HL-60 (cell line): ENCODE measurements at regions not wholly inside any gene's neighbourhood (a gene's known extent, or its start where the extent isn't known, plus 50 kb on each side); places are given as distances from the start of the nearest gene placed in this dataset.
A peak's percentile ranks its signal among the peaks of the same experiment; 100 is the strongest.

Experiments
- DNase-seq, 2 experiments: peaks; one replicate each; pipeline ENCODE4 v3.0.0-alpha.2; 2010 to 2020; ENCODE audit warnings: low read depth in 1 of 2, low spot score in 1 of 2
- H3K27ac ChIP-seq: fragments of 250-450 bp; sonication (Bioruptor Pico); replicated peaks from 2 replicates; pipeline ENCODE4 v1.5.1; 2020; ENCODE audit warnings: mild to moderate bottlenecking, moderate library complexity
- H3K27me3 ChIP-seq: fragments of 250-450 bp; sonication (Bioruptor Pico); 2 replicates; pipeline ENCODE4 v1.5.1; 2021; ENCODE audit warnings: mild to moderate bottlenecking, moderate library complexity; ENCODE audit not compliant: insufficient read depth, poor library complexity, severe bottlenecking
- H3K4me3 ChIP-seq: replicated peaks from 2 replicates; pipeline ENCODE4 v1.5.1; 2011; ENCODE audit warnings: mild to moderate bottlenecking, control low read depth, low read length; ENCODE audit not compliant: insufficient read depth
- CTCF ChIP-seq: IDR thresholded peaks from one replicate; pipeline ENCODE4 v1.5.1; 2011; ENCODE audit warnings: low read length, control low read depth, inconsistent platforms; ENCODE audit not compliant: insufficient read depth
- GABPA ChIP-seq: IDR thresholded peaks from 2 replicates; pipeline ENCODE4 v1.6.1; 2012; ENCODE audit warnings: low read depth
- POLR2AphosphoS5 ChIP-seq: IDR thresholded peaks from 2 replicates; pipeline ENCODE4 v1.6.1; 2012; ENCODE audit warnings: low read depth
- REST ChIP-seq: IDR thresholded peaks from 2 replicates; pipeline ENCODE4 v1.6.1; 2012; ENCODE audit warnings: low read depth; ENCODE audit not compliant: insufficient replicate concordance
- SPI1 ChIP-seq: IDR thresholded peaks from 2 replicates; pipeline ENCODE4 v1.6.1; 2012; ENCODE audit warnings: low read depth, mild to moderate bottlenecking, borderline replicate concordance

- DNase-seq = no peak
- H3K27me3 ChIP-seq = no peaks in the 10 kb centered on the region
- peak overlapping the region; percentile 82 for H3K27ac ChIP-seq
- no peak overlapping the region for H3K4me3 ChIP-seq
- TF ChIP-seq SPI1 = no peak
- TF ChIP-seq REST = no peak
- TF ChIP-seq CTCF = no peak
- no peak for TF ChIP-seq POLR2AphosphoS5
- TF ChIP-seq GABPA = no peak
Measured at GRCh38 chr15:47503876-47504275, 213.4 kb upstream of the SEMA6D start.

GRCh38 chr15:47504624-47505256 is 212.6 kb upstream of the SEMA6D start:
- TF ChIP-seq GABPA (no peak; the same call in 1 of the 2 replicates), CTCF (no peak), POLR2AphosphoS5 (peak; percentile 64), REST (peak; percentile 55), SPI1 (peak; percentile 81)
- Histone ChIP-seq H3K4me3 (no peak overlapping the region), H3K27ac (peak overlapping the region; percentile 82), H3K27me3 (no peaks in the 10 kb centered on the region)
- DNase-seq = peak; percentile 33 to 82

GRCh38 chr15:47505712-47506328 is 211.5 kb upstream of the SEMA6D start:
- H3K27ac ChIP-seq = peak overlapping the region; percentile 82
- TF ChIP-seq CTCF = no peak
- no peak for TF ChIP-seq SPI1
- TF ChIP-seq REST = no peak
- no peak for TF ChIP-seq POLR2AphosphoS5
- no peak for TF ChIP-seq GABPA
- H3K27me3 ChIP-seq = no peaks in the 10 kb centered on the region
- no peak for DNase-seq
- H3K4me3 ChIP-seq = no peak overlapping the region
